Endothelial cell of umbilical vein (primary cell): ENCODE measurements at regions not wholly inside any gene's neighbourhood (a gene's known extent, or its start where the extent isn't known, plus 50 kb on each side); places are given as distances from the start of the nearest gene placed in this dataset.

Experiments
- BruUV-seq: library from RNA; stranded (reverse); fragments of 400-500 nt; replicated peaks from 2 replicates; lab custom pipeline; 2021; lab: Mats Ljungman, UMichigan
- CTCF ChIA-PET: fragments of 300-600, 350-600 bp; sonication (Branson Sonifier 250); formaldehyde crosslinking; loops from one replicate; lab custom pipeline; 2021; ENCODE audit warnings: antibody characterized with exemption, inconsistent platforms; lab: Charles Lee
- POLR2A ChIA-PET: fragments of 300-600, 350-600 bp; sonication (Branson Sonifier 250); formaldehyde crosslinking; loops from one replicate; lab custom pipeline; 2021; ENCODE audit warnings: antibody characterized with exemption, inconsistent platforms; lab: Charles Lee
- DNase-seq: peaks from one replicate; pipeline ENCODE4 v3.0.0-alpha.2; 2011; ENCODE audit warnings: low read depth, low spot score
- FAIRE-seq: peaks from 2 replicates; lab custom pipeline; 2011; peaks lifted over from hg19 to GRCh38; lab: Jason Lieb, UNC
- H2AFZ ChIP-seq: 2 replicates; pipeline ENCODE4 v1.6.0; 2012; ENCODE audit warnings: low read depth, low read length, control low read depth, inconsistent platforms
- H3K27ac ChIP-seq: 2 replicates; pipeline ENCODE4 v1.5.1; 2011; ENCODE audit warnings: low read depth, mild to moderate bottlenecking, control low read depth, low read length, moderate library complexity; ENCODE audit not compliant: insufficient read depth
- H3K27me3 ChIP-seq, 2 experiments: 2 replicates each; pipeline versions ENCODE4 v1.6.0 to v1.6.1; 2011; ENCODE audit warnings: low read length in 2 of 2, mixed read lengths in 1 of 2; ENCODE audit not compliant: control insufficient read depth in 2 of 2, insufficient read depth in 2 of 2
- H3K36me3 ChIP-seq, 2 experiments: 2 replicates in 1 of 2; 3 replicates in 1 of 2; pipeline ENCODE4 v1.5.1; 2011; ENCODE audit warnings: low read length in 2 of 2, mild to moderate bottlenecking in 1 of 2, moderate library complexity in 1 of 2; ENCODE audit not compliant: control insufficient read depth in 2 of 2, insufficient read depth in 2 of 2; ENCODE audit errors: extremely low read depth in 1 of 2
- H3K4me1 ChIP-seq: 3 replicates; pipeline ENCODE4 v1.5.1; 2011; ENCODE audit warnings: mild to moderate bottlenecking, low read length; ENCODE audit not compliant: control insufficient read depth, insufficient read depth; ENCODE audit errors: extremely low read depth
- H3K4me2 ChIP-seq: 2 replicates; pipeline ENCODE4 v1.6.1; 2011; ENCODE audit warnings: low read length, control low read depth, mixed read lengths; ENCODE audit not compliant: insufficient read depth
- H3K4me3 ChIP-seq, 3 experiments: fragments of 200-600 bp in 1 of 3; sonication (generic), shearing (Covaris generic) in 1 of 3; replicated peaks in 1 of 3; 2 replicates each; pipeline ENCODE4 v1.5.1; 2011 to 2016; ENCODE audit warnings: control low read depth in 3 of 3, low read length in 3 of 3, mild to moderate bottlenecking in 2 of 3, inconsistent platforms in 1 of 3, low read depth in 1 of 3, moderate library complexity in 1 of 3; ENCODE audit not compliant: insufficient read depth in 1 of 3
- H3K79me2 ChIP-seq: 2 replicates; pipeline ENCODE4 v1.6.0; 2012; ENCODE audit warnings: low read length, inconsistent platforms; ENCODE audit not compliant: control insufficient read depth, insufficient read depth
- H3K9ac ChIP-seq: replicated peaks from 2 replicates; pipeline ENCODE3; 2011; ENCODE audit warnings: low read length, control low read depth; ENCODE audit not compliant: insufficient read depth; ENCODE audit errors: extremely low read depth
- H3K9me1 ChIP-seq: replicated peaks from 3 replicates; pipeline ENCODE4 v1.6.0; 2011; ENCODE audit warnings: mild to moderate bottlenecking, low read length; ENCODE audit not compliant: control insufficient read depth, insufficient read depth; ENCODE audit errors: extremely low read depth
- H3K9me3 ChIP-seq: replicated peaks from 2 replicates; pipeline ENCODE4 v1.5.1; 2012; ENCODE audit warnings: low read length, inconsistent platforms; ENCODE audit not compliant: control insufficient read depth, insufficient read depth
- H4K20me1 ChIP-seq: replicated peaks from 2 replicates; pipeline ENCODE3; 2011; ENCODE audit warnings: mild to moderate bottlenecking, low read length; ENCODE audit not compliant: control insufficient read depth, insufficient read depth; ENCODE audit errors: extremely low read depth
- CTCF ChIP-seq, 2 donors: IDR thresholded peaks; 1 replicate in 1 of 2; 2 replicates in 1 of 2; pipeline ENCODE4 v1.5.1; 2011; ENCODE audit warnings: low read length in 2 of 2, mild to moderate bottlenecking in 2 of 2, moderate library complexity in 2 of 2, control low read depth in 1 of 2, inconsistent platforms in 1 of 2, low read depth in 1 of 2; ENCODE audit not compliant: insufficient read depth in 1 of 2; ENCODE audit errors: extremely low read depth in 1 of 2
- EZH2 ChIP-seq: IDR thresholded peaks from 2 replicates; pipeline ENCODE4 v1.6.1; 2012; ENCODE audit warnings: borderline replicate concordance, low read depth, mild to moderate bottlenecking, moderate library complexity, low read length, inconsistent platforms; ENCODE audit not compliant: severe bottlenecking
- FOS ChIP-seq: IDR thresholded peaks from 2 replicates; pipeline ENCODE4 v1.6.1; 2011; ENCODE audit warnings: mild to moderate bottlenecking, low read length, moderate library complexity, borderline replicate concordance; ENCODE audit not compliant: insufficient read depth
- GATA2 ChIP-seq: IDR thresholded peaks from 2 replicates; pipeline ENCODE4 v1.7.0; 2011; ENCODE audit warnings: low read depth, mild to moderate bottlenecking, moderate library complexity, mixed read lengths, low read length; ENCODE audit not compliant: insufficient read length, insufficient read depth
- JUN ChIP-seq: IDR thresholded peaks from 2 replicates; pipeline ENCODE4 v1.6.1; 2011; ENCODE audit warnings: borderline replicate concordance, low read depth; ENCODE audit not compliant: insufficient read length, insufficient read depth
- MYC ChIP-seq: IDR thresholded peaks from one replicate; pipeline ENCODE4 v1.6.1; 2011; ENCODE audit warnings: mild to moderate bottlenecking, low read depth, low read length
- POLR2A ChIP-seq: IDR thresholded peaks from 2 replicates; pipeline ENCODE4 v1.6.1; 2012; ENCODE audit warnings: low read depth, mild to moderate bottlenecking, control low read depth, low read length
- POLR2AphosphoS5 ChIP-seq: IDR thresholded peaks from 2 replicates; pipeline ENCODE4 v1.6.1; 2012; ENCODE audit warnings: low read depth, mild to moderate bottlenecking, control low read depth, low read length, moderate library complexity; ENCODE audit not compliant: insufficient read depth
- dilution Hi-C: fragments of 300-500 bp; cut with MboI; formaldehyde crosslinking; loops from one replicate; pipeline ENCODE4 v1.15.0; 2019; ENCODE audit warnings: low sequenced_read_pairs; ENCODE audit not compliant: extremely low pct_ligation_motif_present
- intact Hi-C: fragments of 100-400 bp; cut with micrococcal nuclease; formaldehyde crosslinking; loops from one replicate; pipeline ENCODE4 v1.10.0; 2022
- TF ChIP-seq, protein P1 (sequence below): IDR thresholded peaks from 2 replicates; pipeline ENCODE4 v1.6.1; 2011; ENCODE audit not compliant: insufficient read depth, insufficient read length

GRCh38 chr4:124192544-124192943, 520.0 kb downstream of the ANKRD50 start:
- no peak for TF ChIP-seq FOS
- no peak for TF ChIP-seq JUN
- TF ChIP-seq CTCF (IDR thresholded peaks at IDR 0.05; ENCODE audit: extremely low read depth in 1 of 2, insufficient read depth in 1 of 2, low read depth in 1 of 2, low read length in 2 of 2): no peak
- TF ChIP-seq, protein P1, sequence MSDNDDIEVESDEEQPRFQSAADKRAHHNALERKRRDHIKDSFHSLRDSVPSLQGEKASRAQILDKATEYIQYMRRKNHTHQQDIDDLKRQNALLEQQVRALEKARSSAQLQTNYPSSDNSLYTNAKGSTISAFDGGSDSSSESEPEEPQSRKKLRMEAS: no peak
- no peak for TF ChIP-seq EZH2
- TF ChIP-seq MYC: no peak
- no peak for TF ChIP-seq POLR2AphosphoS5
- TF ChIP-seq POLR2A: no peak
- TF ChIP-seq GATA2: no peak
- no peak overlapping the region for H3K4me2 ChIP-seq
- no peaks in the 10 kb centered on the region for H3K79me2 ChIP-seq
- no peak for DNase-seq
- FAIRE-seq: no peak
- H4K20me1 ChIP-seq: no peaks in the 10 kb centered on the region
- dilution Hi-C loops (no loop called here), intact Hi-C loops (no loop called here)
- no peak overlapping the region for H3K9ac ChIP-seq
- no peaks in the 10 kb centered on the region for H3K9me3 ChIP-seq
- no peak overlapping the region for H3K4me3 ChIP-seq
- no peaks in the 10 kb centered on the region for H3K36me3 ChIP-seq
- H3K9me1 ChIP-seq: no peaks in the 10 kb centered on the region
- CTCF ChIA-PET: interaction anchor here (0.9 kb wide), 1 partner anchor 15 kb away, joined by 3 read pairs; no protein-coding TSS in a partner anchor
- no peak overlapping the region for H3K27ac ChIP-seq
- no peak overlapping the region for H2AFZ ChIP-seq
- no peaks in the 10 kb centered on the region for H3K4me1 ChIP-seq
- H3K27me3 ChIP-seq: no peaks in the 10 kb centered on the region
- BruUV-seq: no TSS peak
- POLR2A ChIA-PET: no interaction called here
